Left lobe of liver (tissue), 2 donors: ENCODE measurements at regions not wholly inside any gene's neighbourhood (a gene's known extent, or its start where the extent isn't known, plus 50 kb on each side); places are given as distances from the start of the nearest gene placed in this dataset.
"Not testable (repeated sequence)": the region's sequence is repeated elsewhere in the genome, so short reads cannot be mapped to it uniquely, and the experiment has no call there.

Experiments
- ATAC-seq: fragments of 200-7000 bp; cut with Tn5 transposase; one replicate; pipeline ENCODE4 v1.9.1; 2020; ENCODE audit warnings: mild to moderate bottlenecking, moderate library complexity
- DNase-seq: peaks from one replicate; pipeline ENCODE4 v3.0.0-alpha.2; 2020; ENCODE audit warnings: low spot score
- donor health status: DM: no; HTN: no; CAD: no; lungs with moderate emphysema.
- donor health status: DM: no; HTN: yes; CAD: no.

DNA sequence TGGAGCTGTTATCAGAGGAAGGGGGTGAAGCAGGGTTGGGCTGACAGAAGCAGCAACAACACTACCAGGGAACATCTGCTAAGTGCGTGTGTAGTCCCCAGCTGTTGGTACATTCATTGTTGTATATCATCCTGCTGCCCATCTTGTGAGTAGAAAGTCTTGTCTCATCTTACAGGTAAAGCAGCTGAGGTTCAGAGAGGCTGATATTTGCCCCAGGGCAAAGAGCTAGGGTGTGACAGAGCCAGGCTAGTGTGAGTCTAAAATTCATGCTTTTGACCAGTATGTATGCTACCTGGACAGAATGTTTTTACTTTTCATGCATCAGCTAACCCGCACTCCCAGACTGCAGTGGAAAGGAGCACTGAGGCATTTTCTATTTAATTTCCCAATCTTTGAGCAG lies 221.6 kb downstream of the STK31 start:
- DNase-seq, result no peak
- no peak for ATAC-seq

DNA sequence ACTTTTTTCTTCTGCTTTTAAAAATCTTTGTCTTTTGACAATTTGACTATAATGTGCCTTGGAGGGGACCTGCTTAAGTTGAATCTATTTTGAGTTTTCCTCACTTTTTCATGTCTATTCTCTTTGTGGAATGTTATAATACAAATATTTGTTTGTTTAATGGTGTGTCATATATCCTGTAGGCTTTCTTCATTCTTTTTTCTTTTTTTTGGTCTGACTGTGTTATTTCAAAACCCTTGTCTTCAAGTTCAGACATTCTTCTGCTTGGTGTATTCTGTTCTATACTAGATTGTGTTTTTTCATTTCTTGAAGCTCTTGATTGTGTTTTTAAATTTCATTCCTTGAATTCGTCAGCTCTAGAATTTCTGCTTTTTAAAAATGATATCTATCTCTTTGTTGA lies 228.2 kb downstream of the STK31 start:
- no peak for ATAC-seq
- DNase-seq, result no peak

DNA sequence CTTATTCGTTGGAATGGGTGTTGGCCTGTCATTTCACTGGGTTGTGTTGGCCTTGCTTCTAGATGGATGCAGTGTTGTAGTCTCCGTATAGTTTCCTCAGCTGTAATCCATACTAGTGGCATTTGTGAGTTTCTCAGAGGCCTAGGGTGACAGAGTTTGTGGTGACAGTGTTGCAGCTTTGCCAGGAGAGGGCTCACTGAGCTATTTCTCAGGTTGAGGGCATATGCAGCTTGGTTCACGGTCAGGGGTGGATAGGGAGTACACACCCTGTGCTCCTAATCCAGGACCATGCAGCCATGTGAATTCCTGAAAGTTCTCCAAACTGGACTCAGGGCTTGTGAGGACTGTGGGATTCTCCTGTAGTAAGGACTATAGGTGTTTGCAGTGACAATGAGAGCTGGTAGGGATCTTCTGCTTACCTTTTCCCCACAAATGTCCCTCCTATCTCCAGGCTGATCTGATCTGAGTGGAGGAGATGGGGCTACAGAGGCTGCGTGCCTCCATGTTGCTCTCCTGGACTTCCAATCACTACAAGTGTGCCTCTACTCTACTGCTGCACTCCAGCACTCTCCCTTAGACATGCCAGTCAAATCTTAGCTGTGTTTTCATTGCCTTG lies 229.0 kb downstream of the STK31 start:
- DNase-seq (peak; percentile 66), ATAC-seq (peak; percentile 100)

DNA sequence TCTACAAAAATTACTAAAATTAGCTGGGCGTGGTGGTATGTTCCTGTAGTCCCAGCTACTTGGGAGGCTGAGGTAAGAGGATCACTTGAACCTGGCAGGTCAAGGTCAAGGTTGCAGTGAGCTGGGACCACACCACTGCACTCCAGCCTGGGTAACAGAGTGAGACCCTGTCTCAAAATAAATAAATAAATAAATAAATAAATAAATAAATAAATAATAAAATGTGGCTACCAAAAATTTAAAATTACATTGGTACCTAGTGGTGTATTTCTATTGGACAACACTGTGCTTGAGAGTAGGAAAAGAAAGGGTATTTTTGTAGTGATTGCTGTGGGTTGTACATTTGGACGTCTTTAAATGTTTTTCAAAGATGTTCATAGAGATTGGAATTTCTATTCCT lies 229.7 kb downstream of the STK31 start:
- not testable (repeated sequence) for ATAC-seq, DNase-seq

DNA sequence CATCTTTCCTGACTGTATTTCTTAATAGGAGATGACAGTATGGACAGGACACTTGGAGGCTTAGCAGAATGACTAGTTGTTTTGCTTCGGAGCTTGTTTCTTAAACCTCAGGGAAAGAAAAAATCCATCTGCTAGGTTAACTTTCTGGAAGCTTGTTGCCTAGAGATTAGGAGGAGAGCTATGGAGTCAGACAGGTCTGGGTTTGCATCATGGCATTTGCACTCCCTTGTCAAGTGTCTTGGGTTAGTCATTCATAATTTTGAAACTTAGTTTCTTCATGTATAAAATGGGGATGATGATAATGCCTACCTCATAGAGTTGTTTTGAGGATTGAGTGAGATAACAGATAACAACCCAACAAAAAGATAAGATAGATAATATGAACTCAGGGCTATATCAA lies 231.5 kb downstream of the STK31 start:
- ATAC-seq (no peak), DNase-seq (no peak)

DNA sequence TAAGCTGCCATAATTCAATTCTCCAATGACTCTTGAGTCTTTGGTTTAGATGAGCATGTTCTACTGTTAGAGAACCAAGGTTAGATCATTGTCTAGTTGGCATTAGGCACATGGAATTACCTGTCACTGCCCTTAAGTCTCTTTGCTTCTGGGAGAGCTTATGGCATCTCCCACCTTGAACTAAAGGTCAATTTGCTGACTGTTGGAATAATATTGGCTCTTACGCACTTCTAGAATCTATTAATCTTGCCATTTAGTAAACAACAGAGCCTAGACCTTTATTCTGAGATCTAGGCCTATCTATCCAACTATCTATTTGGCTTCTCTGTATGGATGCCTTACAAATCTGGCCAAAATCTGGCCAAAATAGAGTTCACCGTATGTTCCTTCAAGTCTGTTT lies 232.0 kb downstream of the STK31 start:
- DNase-seq, result no peak
- no peak for ATAC-seq

DNA sequence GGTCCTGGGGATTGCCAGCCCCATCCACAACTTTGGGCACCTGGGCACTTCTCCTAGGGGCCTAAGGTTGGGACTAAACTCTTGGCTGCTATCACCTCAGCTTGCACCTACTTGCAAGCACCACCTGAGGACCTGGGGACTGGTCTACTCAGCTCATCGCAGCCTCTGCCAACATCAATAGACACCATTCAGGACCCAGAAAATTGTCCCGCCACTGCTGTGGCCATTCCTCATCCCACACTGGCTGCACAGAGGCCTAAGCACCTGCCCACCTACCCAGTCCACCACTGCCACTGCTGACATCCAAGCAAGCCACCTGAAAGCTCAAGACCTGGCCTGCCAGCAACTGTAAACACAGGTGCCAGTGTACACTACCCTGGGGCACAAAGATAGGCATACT lies 234.1 kb downstream of the STK31 start:
- no peak for DNase-seq
- no peak for ATAC-seq

DNA sequence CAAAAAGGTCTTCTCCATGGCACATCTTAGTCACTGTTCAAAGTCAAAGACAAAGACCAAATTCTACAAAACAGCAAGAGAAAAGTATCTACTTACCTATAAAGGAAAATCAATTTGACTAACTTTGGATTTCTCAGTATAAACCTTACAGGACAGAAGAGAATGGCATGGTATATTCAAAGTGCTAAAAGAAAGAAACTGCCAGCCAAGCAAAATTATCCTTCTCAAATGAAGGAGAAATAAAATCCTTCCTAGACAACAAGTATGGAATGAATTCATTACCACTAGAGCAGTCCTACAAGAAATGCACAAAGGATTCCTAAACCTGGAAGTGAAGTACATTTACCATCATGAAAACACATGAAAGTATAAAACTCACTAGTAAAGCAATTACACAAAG lies 235.5 kb downstream of the STK31 start:
- ATAC-seq (no peak), DNase-seq (no peak)

DNA sequence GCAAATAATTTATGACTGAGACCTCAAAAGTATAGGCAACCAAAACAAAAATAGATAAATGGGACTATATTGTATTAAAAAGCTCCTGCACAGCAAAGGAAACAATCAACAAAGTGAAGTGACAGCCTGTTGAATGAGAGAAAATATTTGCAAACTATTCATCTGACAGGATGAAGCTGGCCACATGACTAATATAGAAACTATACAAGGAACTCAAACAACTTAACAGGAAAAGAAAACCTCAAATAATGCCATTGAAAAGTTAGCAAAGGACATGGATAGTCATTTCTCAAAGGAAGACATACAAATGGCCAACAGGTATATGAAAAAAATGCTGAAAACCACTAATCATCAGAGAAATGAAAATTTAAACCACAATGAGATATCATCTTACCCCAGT lies 245.1 kb downstream of the STK31 start:
- DNase-seq, result no peak
- ATAC-seq, result no peak

DNA sequence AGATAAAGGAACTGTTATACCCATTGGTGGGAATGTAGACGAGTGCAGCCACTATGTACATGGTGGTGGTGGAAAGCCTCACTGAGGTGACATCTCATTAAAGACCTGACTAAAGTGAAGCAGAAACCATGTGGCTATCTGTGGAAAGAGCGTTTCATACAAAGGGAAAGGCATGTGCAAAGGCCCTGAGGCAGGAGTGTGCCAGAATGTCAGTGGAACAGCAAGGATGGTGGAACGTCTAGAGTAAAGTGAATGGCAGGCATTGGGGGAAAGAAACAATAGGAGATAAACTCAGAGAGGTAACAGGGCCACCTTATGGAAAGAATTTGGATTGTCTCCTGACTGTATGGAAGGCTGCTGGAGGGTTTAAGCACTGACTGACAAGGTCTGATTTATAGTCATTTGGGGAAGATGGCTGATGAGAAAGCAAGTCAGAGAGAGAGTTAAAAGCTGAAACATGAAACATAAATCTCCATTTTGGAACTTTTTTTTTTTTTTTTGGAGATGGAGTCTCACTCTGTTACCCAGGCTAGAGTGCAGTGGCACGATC lies 245.7 kb downstream of the STK31 start:
- DNase-seq, result no peak
- no peak for ATAC-seq

DNA sequence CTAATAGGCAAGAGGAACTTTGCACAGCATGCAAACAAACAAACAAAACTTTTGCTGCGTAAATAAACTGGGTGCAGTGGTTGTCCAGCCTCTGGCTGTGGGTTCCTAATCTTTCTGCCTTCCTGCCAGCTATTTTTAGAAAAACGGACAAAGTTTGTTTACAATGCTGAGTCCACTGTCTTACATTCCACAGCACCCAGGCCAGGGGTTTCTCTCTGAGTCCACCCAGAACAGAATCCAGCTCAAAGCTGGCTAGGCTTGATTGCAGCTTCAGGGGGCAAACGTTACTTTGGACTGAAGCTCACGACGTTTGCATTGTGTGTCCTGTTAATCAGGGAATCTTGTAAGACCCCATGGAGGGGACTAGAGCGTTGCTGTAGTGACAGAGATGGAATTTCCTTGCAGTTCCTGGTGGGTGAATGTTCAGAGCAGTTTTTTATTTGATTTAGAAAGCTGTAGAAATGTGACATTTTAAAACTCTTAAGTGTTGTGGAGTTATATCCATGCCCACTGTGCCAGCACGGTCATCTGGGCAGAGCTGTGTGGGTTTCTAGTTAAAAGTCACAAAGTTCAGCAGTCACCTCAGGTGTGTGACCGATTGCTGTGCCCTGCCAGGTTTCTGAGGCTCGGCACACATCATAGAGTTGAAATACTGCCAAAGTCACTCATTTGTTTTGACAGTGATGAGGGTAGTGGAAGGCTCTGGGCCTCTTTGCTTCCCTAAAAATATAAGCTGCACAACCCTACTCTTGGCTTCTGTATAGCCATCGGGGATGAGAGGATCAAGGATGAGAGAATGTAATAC lies 247.0 kb downstream of the STK31 start:
- DNase-seq (peak; percentile 87), ATAC-seq (peak; percentile 93)

DNA sequence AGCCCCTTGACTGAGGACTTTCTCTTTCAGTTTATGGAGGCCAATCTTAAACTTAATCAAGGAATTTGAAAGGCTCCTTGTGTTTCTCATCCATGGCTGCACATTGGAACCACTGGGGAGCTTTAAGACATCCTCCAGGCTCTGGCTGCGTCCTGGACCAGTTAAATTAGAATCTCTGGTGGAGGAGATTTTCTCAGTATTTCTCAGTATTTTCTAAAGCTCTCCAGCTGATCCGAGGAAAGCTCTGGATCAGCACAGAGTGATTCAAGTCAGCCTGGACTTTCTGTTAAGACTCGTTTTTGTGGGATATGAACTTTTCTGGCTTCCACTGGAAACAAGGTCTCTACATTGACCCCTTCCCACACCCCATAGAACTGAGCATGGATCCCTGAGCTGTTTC lies 249.8 kb downstream of the STK31 start:
- no peak for ATAC-seq

DNA sequence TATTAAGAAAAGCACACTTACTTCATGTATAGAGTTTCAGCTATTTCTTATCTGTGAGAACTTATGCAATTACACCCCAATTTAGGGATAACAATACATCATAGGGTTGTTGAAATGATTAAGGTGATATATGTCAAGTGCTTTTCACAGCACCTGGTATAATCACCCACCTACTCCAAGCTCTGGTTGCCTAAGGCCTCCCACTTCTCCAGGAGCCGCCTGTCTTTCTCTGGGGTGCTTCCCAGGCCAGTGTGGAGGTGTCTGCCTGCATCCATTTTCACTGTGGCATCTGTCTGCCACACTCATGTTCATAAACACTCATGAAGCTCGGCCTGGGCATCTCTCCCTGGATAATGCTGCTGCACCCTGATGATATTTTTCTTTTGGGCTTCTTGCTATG lies 250.3 kb downstream of the STK31 start:
- no peak for DNase-seq
- no peak for ATAC-seq

More for the DNA sequence above, 249.8 kb downstream of the STK31 start:
- no peak for DNase-seq

DNA sequence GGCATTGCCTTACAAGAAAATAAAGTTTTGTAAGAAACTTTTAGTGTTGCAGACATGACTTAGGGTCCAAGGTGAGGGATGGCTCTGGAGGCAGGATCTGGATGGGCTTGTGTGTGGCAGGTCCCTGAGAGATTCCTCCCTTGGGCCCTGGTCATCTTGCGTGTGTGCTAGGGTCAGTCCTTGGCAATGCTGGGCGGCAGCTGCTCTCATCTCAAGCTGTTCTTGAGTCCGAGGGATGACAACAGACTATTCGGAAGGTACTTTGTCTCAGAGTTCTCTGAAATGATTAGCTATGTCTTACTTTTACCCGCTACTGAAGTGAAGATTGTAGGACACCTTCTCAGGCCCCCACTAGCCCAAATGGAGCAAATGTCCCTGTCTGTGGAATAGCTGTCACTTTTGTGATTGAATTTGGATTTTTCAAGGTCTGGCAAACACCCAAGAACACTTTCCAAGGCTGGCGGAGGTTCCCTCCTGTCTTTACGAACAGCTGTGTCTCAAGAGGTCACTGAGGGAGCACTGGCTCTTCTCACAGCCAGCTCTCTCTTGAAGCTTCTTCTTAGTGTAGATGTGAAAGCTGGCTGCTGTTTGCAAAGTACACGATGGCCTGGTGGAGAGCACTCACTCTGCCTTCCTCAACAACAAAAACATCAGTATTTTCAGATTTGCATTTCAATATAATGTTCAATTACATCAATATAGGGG lies 253.6 kb downstream of the STK31 start:
- ATAC-seq (no peak), DNase-seq (no peak)

DNA sequence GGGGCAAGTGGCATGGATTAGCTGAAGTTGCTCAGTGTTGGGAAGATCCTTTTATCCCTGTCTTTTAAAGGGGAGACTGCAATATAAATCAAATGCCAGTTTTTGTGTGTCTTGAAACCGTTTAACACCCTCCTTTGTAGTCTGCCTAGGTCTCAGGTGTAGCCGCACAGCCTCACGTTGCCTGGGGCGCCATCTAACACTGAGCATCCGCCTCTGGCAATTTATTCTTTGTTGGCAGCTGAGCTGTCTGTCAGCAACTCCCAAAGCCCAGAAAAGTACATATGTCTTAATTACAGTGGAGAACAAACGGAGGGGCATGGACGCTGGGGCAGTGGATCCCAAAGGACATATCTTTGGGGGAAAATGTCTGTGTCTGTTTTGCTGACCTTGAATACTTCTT lies 254.7 kb downstream of the STK31 start:
- no peak for ATAC-seq
- DNase-seq, result no peak

DNA sequence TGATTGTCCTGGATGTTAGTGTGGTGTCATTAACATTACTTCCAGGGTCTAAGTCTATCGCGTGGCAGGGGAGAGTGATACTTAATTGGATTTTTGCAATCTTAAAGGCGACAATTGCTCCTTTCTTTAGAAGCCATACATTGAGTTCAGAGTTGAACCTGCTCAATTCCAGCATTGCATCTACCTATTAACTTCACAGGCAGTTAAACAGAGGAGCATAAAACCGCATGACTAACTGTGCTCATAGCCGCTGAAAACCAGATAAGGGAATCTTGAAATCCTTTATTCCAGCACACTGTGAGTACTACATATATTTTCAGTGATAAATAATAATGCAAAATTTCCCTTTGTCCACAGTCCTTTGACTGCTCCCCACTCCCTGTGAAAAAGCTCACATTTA lies 255.3 kb downstream of the STK31 start:
- DNase-seq (no peak), ATAC-seq (no peak)

DNA sequence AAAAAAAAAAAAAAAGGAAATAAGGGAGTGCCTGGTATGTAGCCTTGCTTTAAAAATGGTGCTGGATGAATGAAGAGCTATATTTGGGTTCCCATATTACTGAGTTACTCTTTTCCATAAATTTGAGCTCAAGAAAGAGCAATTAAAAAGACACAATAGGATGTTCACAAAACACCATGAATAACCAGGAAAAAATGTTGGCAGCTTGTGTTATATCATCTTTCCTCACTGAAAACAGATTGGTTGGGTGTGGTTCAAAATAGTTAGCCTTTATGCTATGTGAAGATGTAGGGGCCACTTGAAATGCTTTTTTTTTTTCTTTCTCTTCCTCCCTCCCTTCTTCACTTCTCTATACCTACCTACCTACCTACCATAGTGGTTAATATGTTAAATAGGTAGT lies 256.9 kb downstream of the STK31 start:
- ATAC-seq (no peak), DNase-seq (no peak)

DNA sequence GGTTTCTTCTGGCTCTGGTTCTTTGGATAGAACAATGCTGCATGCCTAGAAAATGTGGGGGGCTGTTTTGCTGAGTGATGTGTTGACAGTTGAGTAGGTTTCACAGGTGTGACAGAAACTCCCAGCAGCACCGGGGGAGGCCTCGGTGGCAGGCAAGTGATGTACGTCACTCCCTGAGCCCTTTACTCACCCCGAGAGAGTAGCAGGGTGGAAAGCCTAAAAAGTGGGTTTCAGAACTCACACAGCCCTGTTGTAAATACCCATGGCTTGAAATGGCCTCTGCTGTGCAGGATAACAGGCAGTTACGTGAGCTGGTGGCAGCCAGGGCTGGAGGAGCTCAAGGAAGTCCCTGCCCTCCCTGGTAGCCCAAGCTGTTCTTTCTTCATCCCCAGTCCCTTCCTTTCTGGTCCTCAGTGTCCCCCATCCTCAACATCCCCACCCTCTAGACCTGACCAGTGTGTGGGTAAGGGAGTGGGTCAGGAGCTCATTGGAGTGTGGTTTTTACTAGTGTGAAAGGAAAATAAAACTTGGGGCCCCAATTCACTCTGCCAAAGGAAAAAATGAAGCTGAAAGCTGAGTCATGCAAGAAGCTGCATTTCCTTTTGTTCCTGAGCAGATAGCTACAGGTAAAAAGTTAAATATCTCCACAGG lies 258.1 kb downstream of the STK31 start:
- no peak for ATAC-seq
- no peak for DNase-seq

DNA sequence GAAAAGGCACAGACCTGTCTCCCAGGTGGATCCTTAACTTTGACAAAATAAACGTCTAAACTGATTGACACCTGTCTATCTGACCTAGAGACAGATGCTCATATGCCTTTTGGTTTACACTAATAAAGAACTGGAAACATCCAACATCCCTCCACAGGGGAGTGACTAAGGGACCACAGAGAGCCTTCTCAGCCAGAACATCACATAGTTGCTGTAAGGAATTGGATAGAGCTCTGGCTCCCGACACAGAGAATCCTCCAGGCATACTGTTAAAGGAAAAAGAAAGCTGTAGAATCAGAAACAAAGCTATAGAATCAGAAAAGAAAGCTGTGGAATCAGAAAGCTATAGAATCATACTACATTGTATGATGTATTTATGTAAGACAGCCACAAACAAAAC lies 258.8 kb downstream of the STK31 start:
- no peak for ATAC-seq
- DNase-seq, result no peak

DNA sequence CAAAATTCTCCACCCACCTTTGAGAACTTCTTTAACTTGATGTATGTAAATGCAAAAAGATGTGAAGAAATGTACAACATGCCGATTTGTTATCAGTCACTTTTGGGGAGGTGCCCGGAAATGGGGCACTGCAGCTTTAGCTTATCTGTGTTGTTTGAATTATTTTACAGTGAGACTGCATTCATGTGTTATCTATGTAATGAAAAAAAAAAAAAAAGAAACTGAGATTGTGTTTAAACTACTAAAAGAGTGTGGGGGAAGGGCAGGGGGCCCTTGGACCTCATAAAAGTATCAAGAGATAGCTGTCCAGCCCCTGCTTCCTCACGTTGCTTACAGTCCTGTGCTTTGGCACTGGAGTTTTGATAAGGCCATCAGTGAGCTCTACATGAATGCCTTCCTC lies 259.4 kb downstream of the STK31 start:
- ATAC-seq, result no peak
- DNase-seq, result no peak

DNA sequence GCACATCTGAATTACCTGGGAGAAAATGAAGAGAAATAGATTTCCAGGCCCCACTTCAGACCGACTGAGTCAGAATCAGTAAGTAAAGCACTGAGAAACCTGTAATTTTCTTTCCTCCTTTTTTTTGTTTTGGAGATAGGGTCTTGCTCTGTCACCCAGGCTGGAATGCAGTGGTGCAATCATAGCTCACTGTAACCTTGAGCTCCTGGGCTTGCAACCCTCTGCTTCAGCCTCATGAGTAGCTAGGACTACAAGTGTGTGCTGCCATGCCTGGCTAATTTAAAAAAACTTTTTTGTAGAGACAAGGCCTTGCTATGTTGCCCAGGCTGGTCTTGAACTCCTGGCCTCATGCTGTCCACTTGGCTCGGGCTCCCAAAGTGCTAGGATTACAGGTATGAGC lies 260.2 kb downstream of the STK31 start:
- ATAC-seq (no peak), DNase-seq (no peak)
